ENCODE measurements at regions not wholly inside any gene's neighbourhood (a gene's known extent, or its start where the extent isn't known, plus 50 kb on each side); places are given as distances from the start of the nearest gene placed in this dataset.
"Not testable (repeated sequence)": the region's sequence is repeated elsewhere in the genome, so short reads cannot be mapped to it uniquely, and the experiment has no call there.

DNA sequence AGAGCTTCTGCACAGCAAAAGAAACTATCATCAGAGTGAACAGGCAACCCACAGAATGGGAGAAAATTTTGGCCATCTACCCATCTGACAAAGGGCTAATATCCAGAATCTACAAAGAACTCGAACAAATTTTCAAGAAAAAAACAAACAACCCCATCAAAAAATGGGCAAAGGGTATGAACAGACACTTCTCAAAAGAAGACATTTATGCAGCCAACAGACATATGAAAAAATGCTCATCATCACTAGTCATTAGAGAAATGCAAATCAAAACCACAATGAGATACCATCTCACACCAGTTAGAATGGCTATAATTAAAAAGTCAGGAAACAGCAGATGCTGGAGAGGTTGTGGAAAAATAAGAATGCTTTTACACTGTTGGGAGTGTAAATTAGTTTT is 340.6 kb downstream of the TFAP2B start:
- not testable (repeated sequence) for DNase-seq

DNA sequence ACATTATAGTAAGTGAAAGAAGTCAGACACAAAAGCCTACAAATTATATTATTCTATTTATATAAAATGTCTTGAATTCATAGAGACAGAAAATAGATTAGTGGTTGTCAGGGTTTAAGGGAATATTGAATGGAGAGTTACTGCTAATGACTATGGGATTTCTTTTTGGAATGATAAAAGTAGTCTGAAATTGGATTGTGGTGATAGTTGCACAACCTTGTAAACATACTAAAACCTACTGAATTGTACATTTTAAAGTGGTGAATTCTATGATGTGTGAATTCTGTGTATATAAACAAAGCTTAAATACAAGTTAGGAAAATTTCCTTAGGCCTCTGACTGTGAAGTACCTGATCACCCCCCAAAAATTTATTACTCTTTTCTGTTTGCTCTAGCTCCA is 343.1 kb downstream of the TFAP2B start:
- DNase-seq, result no peak

- no peak for DNase-seq
Measured at GRCh38 chr6:51163843-51164529, 345.3 kb downstream of the TFAP2B start.

- no peak for DNase-seq
Measured at GRCh38 chr6:51166914-51167313, 348.2 kb downstream of the TFAP2B start.

GRCh38 chr6:51167468-51167867 is 348.8 kb downstream of the TFAP2B start:
- no peak for DNase-seq

DNA sequence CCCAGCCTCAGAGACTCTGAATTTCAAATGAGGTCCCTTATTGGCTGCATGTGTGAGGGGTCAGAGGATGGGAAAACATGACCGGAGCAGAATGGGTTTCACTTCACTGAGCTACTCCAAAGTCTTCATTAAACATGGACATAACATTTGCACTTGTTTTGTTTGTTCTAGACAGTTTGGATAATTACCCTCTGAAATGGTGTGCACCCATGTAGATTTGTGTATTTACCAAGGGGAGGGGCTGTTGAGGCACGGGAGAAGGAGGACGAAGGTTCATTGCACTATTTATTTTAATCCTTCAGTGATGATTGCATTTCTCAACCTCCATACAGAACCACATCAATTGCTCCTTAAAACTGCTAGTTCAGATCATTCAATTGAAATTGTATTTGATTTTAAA is 364.2 kb downstream of the TFAP2B start:
- no peak for DNase-seq

GRCh38 chr6:51184046-51184445 is 365.4 kb downstream of the TFAP2B start:
- DNase-seq, result no peak

DNA sequence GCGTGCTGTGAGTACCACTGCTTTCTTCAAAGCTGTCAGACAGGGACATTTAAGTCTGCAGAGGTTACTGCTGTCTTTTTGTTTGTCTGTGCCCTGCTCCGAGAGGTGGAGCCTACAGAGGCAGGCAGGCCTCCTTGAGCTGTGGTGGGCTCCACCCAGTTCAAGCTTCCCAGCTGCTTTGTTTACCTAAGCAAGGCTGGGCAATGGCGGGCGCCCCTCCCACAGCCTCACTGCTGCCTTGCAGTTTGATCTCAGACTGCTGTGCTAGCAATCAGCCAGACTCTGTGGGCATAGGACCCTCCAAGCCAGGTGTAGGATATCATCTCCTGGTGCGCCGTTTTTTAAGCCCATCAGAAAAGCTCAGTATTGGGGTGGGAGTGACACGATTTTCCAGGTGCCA is 374.5 kb downstream of the TFAP2B start:
- not testable (repeated sequence) for DNase-seq

- no peak for DNase-seq
Measured at GRCh38 chr6:51199105-51199552, 380.5 kb downstream of the TFAP2B start.

DNA sequence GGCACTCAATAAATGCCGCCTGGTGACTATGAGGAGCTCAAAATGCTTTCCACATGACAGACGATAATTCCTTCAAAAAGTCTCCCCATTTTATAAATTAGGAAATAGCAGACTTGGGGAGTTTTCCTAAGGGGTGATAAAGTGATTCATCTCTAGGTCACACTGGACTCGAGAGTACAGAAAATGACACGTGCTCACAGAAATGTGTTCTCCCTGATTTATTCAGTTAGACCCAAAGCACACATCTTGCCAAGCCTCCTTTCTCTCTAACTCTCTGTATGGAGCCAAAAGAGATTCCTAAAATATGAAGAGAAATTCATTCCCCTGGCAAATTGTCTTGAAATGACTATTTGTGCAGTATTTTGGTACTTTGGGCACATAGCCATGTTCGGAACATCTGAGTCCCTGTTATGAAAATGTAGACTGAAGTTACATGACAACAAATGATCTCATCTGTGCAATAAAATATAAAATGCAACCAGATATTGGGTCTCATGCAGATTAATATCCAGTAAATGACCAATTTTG is 381.1 kb downstream of the TFAP2B start:
- no peak for DNase-seq

GRCh38 chr6:51200676-51201075 is 382.0 kb downstream of the TFAP2B start:
- DNase-seq, result no peak

DNA sequence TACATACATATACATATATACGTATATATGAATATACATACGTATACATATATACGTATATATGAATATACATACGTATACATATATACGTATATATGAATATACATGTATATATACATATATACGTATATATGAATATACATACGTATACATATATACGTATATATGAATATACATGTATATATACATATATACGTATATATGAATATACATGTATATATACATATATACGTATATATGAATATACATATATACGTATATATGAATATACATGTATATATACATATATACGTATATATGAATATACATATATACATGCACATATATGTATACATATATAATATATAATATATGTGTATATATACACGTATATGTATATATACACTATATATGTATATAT is 384.0 kb downstream of the TFAP2B start:
- not testable (repeated sequence) for DNase-seq

GRCh38 chr6:51203504-51203903 is 384.8 kb downstream of the TFAP2B start:
- DNase-seq, result no peak

- DNase-seq, result not testable (repeated sequence)
Measured at GRCh38 chr6:51206686-51207085, 388.0 kb downstream of the TFAP2B start.

DNA sequence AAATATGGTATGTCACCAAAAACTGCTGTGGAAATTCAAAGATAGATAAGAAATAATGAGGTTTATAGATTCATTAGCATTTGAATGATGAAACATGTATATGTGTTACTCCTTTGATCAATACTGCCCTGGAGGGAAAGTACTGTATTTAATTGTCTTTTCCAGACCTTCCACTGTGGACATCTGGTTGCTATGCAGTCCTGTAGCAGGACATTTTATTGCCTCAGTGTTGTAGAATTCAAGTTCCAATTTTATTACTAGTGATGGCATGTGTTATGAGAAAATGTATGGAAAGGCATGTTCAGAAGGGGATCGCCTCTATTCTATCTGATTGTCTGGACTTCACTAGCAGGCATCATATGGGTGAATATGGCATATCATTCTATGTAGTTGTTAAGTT is 391.0 kb downstream of the TFAP2B start:
- DNase-seq, result no peak

DNA sequence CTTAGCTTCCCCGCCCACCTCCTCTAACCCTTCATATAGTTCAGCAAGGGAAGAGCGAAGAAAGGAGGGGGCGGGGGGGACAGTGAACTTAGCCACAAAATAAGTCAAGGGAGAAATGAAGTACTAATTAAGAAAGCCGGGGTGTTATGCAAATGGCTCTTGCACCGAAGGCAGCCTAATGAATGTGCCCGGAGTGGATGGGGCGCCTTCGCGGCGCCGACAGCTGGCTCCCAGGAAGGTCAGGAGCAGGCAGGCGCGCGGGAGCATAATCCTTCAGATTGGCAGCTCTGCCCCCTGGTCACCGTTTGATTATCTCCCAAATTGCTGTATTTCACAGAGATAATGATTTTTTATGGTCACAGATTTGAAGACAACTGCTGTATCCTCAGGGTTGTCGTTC is 395.1 kb downstream of the TFAP2B start:
- DNase-seq, result no peak

GRCh38 chr6:51214442-51214841 is 395.8 kb downstream of the TFAP2B start:
- no peak for DNase-seq

DNA sequence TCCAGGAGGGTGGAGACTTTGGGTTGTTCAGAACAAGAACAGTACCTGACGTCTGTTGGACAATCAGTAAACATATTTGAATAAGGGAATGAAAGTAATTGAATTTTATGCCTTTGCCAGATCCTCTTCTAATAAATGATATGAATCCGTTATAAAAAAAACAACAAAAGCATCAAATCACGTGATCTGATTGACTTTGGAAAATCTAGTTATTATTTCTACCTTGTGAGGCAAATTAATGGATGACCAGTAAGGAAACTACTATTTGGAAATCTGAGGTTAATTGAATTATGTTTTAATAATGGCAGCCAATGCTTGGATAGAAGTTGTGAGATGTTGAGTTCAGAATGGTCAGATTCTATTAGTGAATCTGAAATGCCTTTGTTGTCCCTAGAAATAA is 399.5 kb downstream of the TFAP2B start:
- DNase-seq, result no peak

- DNase-seq, result not testable (repeated sequence)
Measured at GRCh38 chr6:51224580-51225240, 406.0 kb downstream of the TFAP2B start.

DNA sequence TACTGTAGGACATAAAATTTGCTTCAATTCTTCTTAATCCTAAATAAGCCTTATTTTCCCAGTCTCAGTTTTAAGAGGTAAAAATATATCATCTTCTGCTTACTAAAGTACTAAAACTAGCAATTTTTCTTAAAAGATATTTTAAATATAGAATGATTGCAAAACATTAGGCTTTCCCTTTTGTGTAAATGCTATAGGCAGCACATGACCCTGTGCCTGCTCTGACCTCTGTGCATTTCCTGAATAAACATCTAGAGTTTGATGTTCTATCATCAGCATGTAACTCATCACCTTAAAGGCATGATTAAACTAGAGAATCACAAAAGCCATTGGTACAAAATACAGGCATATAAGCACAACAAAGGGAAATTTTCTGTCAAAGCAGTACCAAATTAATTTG is 422.7 kb downstream of the TFAP2B start:
- no peak for DNase-seq

GRCh38 chr6:51249798-51250197 is 431.1 kb downstream of the TFAP2B start:
- no peak for DNase-seq

DNA sequence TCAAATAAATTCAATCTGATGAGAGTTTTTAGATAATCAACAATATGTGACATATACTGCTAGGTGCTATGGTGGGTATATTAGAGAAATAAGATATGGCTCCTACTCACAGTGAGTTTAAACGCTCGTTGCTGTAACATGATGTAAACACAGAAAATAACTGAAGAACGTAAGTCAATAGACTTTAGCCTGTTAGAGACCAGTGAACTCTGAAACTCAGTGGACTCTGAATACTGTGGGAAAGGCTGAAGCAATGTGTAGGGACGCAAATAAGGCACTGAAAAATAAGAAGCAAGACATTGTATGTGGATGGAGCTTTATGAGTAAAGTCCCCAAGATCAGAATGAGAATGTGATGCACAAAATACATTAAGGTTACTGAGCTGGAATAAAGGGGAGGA is 431.6 kb downstream of the TFAP2B start:
- DNase-seq, result no peak

GRCh38 chr6:51257938-51258337 is 439.3 kb downstream of the TFAP2B start:
- no peak for DNase-seq

- DNase-seq, result no peak
Measured at GRCh38 chr6:51260003-51260402, 441.3 kb downstream of the TFAP2B start.

- DNase-seq, result no peak
Measured at GRCh38 chr6:51261691-51262090, 443.0 kb downstream of the TFAP2B start.
